ENCODE measurements at regions not wholly inside any gene's neighbourhood (a gene's known extent, or its start where the extent isn't known, plus 50 kb on each side); places are given as distances from the start of the nearest gene placed in this dataset.

DNA sequence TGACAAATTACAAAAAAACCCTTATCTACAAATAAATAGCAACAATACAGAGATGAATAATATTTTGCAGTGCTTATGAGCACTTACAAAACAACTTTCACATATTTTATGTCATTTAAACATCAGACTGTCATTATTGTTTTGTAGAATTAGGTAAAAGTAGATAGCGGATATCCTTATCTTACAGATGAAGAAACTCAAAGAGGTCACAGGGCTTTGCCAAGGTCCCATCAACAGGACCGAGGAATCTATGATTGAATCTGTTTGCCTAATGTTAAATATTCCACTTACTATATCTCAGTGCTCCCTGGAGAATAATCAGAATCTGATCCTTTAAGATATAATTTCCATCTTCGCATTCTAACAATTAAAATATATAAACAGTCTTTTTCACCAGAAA is 119.0 kb downstream of the GASK1B start:
- H3K4me3 ChIP-seq (replicated peaks; ENCODE audit: insufficient read depth, low read length) = no peak overlapping the region
- no peak for DNase-seq (ENCODE audit: low read depth in 1 of 2, low spot score in 1 of 2)
- TF ChIP-seq POLR2AphosphoS5 (IDR thresholded peaks at IDR 0.05; ENCODE audit: low read depth) = no peak
- TF ChIP-seq SPI1 (IDR thresholded peaks at IDR 0.05; ENCODE audit: borderline replicate concordance, low read depth) = no peak
- TF ChIP-seq, protein P1, sequence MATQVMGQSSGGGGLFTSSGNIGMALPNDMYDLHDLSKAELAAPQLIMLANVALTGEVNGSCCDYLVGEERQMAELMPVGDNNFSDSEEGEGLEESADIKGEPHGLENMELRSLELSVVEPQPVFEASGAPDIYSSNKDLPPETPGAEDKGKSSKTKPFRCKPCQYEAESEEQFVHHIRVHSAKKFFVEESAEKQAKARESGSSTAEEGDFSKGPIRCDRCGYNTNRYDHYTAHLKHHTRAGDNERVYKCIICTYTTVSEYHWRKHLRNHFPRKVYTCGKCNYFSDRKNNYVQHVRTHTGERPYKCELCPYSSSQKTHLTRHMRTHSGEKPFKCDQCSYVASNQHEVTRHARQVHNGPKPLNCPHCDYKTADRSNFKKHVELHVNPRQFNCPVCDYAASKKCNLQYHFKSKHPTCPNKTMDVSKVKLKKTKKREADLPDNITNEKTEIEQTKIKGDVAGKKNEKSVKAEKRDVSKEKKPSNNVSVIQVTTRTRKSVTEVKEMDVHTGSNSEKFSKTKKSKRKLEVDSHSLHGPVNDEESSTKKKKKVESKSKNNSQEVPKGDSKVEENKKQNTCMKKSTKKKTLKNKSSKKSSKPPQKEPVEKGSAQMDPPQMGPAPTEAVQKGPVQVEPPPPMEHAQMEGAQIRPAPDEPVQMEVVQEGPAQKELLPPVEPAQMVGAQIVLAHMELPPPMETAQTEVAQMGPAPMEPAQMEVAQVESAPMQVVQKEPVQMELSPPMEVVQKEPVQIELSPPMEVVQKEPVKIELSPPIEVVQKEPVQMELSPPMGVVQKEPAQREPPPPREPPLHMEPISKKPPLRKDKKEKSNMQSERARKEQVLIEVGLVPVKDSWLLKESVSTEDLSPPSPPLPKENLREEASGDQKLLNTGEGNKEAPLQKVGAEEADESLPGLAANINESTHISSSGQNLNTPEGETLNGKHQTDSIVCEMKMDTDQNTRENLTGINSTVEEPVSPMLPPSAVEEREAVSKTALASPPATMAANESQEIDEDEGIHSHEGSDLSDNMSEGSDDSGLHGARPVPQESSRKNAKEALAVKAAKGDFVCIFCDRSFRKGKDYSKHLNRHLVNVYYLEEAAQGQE (IDR thresholded peaks at IDR 0.05; ENCODE audit: insufficient replicate concordance, low read depth) = no peak
- TF ChIP-seq GABPA (IDR thresholded peaks at IDR 0.05; ENCODE audit: low read depth) = no peak
- H3K27me3 ChIP-seq (ENCODE audit: insufficient read depth, poor library complexity, severe bottlenecking) = no peaks in the 10 kb centered on the region
- no peak overlapping the region for H3K27ac ChIP-seq (replicated peaks)

DNA sequence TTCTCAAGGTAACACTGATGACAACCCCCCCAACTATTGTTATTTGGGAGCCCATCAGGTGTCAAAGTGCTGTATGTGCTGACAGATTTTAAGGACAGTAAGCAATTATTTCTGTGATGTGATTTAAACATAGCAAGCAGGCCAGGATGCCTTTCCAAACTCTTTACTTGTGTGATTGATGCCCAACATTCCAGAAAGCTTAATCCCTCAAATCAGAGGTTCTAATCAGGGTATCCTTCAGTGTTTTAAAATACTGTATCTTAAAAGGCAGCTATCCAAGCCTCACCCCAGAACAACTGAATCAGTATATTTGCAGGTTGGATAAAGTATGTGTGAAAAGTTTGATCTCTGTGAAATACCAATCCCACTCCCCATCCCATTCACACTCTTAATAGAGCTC is 119.7 kb downstream of the GASK1B start:
- no peak overlapping the region for H3K4me3 ChIP-seq (replicated peaks; ENCODE audit: insufficient read depth, low read length)
- no peaks in the 10 kb centered on the region for H3K27me3 ChIP-seq (ENCODE audit: insufficient read depth, poor library complexity, severe bottlenecking)
- DNase-seq (ENCODE audit: low read depth in 1 of 2, low spot score in 1 of 2) = no peak
- TF ChIP-seq GABPA (IDR thresholded peaks at IDR 0.05; ENCODE audit: low read depth) (no peak), SPI1 (IDR thresholded peaks at IDR 0.05; ENCODE audit: borderline replicate concordance, low read depth) (no peak), POLR2AphosphoS5 (IDR thresholded peaks at IDR 0.05; ENCODE audit: low read depth) (no peak)
- TF ChIP-seq, protein P2, sequence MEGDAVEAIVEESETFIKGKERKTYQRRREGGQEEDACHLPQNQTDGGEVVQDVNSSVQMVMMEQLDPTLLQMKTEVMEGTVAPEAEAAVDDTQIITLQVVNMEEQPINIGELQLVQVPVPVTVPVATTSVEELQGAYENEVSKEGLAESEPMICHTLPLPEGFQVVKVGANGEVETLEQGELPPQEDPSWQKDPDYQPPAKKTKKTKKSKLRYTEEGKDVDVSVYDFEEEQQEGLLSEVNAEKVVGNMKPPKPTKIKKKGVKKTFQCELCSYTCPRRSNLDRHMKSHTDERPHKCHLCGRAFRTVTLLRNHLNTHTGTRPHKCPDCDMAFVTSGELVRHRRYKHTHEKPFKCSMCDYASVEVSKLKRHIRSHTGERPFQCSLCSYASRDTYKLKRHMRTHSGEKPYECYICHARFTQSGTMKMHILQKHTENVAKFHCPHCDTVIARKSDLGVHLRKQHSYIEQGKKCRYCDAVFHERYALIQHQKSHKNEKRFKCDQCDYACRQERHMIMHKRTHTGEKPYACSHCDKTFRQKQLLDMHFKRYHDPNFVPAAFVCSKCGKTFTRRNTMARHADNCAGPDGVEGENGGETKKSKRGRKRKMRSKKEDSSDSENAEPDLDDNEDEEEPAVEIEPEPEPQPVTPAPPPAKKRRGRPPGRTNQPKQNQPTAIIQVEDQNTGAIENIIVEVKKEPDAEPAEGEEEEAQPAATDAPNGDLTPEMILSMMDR (IDR thresholded peaks at IDR 0.05; ENCODE audit: insufficient read depth, low read length) = no peak
- TF ChIP-seq, protein P1 (IDR thresholded peaks at IDR 0.05; ENCODE audit: insufficient replicate concordance, low read depth) = no peak
- no peak overlapping the region for H3K27ac ChIP-seq (replicated peaks)

DNA sequence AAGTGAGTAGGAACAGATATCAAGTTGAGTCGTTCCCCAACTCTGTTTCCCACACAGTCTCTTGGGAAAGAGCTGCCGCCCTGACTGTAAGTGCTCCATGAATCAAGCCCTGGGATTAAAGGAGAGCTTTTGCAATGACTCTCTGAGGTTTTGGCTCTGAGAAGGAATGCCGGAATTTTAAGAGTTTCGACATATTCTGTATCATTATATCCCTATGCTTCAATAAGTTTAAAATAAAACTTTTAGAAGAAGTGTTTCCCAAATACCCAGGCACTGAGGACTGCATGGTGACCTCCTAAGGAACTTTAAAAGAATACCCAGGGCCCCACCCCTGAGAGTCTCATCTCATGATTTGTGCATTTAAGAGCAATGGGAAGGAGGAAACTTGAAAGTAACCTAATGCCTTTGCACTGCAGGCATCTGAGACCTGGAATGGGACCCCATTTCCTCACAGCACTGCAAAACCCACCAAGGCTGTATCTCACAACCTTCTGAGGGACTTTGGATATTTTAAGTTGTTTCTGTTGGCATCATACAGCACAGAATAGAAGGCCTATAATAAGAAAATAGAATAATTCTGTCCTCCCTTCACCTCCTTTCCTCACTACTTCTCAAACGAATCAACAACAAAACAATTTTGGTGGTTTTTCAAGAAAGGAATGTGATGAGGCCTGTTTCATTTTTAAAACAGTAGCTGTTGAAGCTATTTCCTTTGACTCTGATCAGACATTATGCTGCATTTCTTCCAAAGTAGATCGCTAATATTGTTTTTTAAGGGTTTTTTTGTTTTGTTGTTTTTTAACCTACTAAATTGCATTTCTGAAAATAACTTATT is 121.2 kb downstream of the GASK1B start:
- TF ChIP-seq, protein P2 (IDR thresholded peaks at IDR 0.05; ENCODE audit: insufficient read depth, low read length) = no peak
- TF ChIP-seq GABPA (IDR thresholded peaks at IDR 0.05; ENCODE audit: low read depth) = no peak
- TF ChIP-seq POLR2AphosphoS5 (IDR thresholded peaks at IDR 0.05; ENCODE audit: low read depth) = no peak
- TF ChIP-seq, protein P1 (IDR thresholded peaks at IDR 0.05; ENCODE audit: insufficient replicate concordance, low read depth) = no peak
- TF ChIP-seq SPI1 (IDR thresholded peaks at IDR 0.05; ENCODE audit: borderline replicate concordance, low read depth) = no peak
- Histone ChIP-seq H3K27me3 (ENCODE audit: insufficient read depth, poor library complexity, severe bottlenecking) (no peaks in the 10 kb centered on the region), H3K4me3 (replicated peaks; ENCODE audit: insufficient read depth, low read length) (no peak overlapping the region), H3K27ac (replicated peaks) (no peak overlapping the region)
- no peak for DNase-seq (ENCODE audit: low read depth in 1 of 2, low spot score in 1 of 2)

Measured in HL-60 (cell line).